ENCODE measurements at regions not wholly inside any gene's neighbourhood (a gene's known extent, or its start where the extent isn't known, plus 50 kb on each side); places are given as distances from the start of the nearest gene placed in this dataset.

GRCh38 chr5:4537489-4537888, 602.6 kb upstream of the ADAMTS16 start:
- CTCF ChIA-PET = no interaction called here

GRCh38 chr5:4540375-4541173, 599.6 kb upstream of the ADAMTS16 start:
- Mint-ChIP-seq H3K36me3 (ENCODE audit: low read depth) (no peaks in the 10 kb centered on the region), H3K27ac (no peak overlapping the region), H3K4me1 (no peaks in the 10 kb centered on the region), H3K27me3 (no peaks in the 10 kb centered on the region), H3K4me3 (no peak overlapping the region), H3K9me3 (peaks cover 25% of the 10 kb centered on the region)
- no peak for DNase-seq
- ChIA-PET CTCF (no interaction called here), POLR2A (no interaction called here)

More at GRCh38 chr5:4537489-4537888, 602.6 kb upstream of the ADAMTS16 start:
- H3K27ac Mint-ChIP-seq = no peak overlapping the region
- H3K9me3 Mint-ChIP-seq = peaks cover 26% of the 10 kb centered on the region
- no peak overlapping the region for H3K4me3 Mint-ChIP-seq
- POLR2A ChIA-PET = no interaction called here
- H3K36me3 Mint-ChIP-seq (ENCODE audit: low read depth) = no peaks in the 10 kb centered on the region
- DNase-seq = no peak
- H3K27me3 Mint-ChIP-seq = no peaks in the 10 kb centered on the region
- no peaks in the 10 kb centered on the region for H3K4me1 Mint-ChIP-seq

- no peaks in the 10 kb centered on the region for H3K4me1 Mint-ChIP-seq
- no peaks in the 10 kb centered on the region for H3K27me3 Mint-ChIP-seq
- ChIA-PET CTCF (no interaction called here), POLR2A (no interaction called here)
- H3K27ac Mint-ChIP-seq = no peak overlapping the region
- no peak for DNase-seq
- H3K9me3 Mint-ChIP-seq = peaks cover 20% of the 10 kb centered on the region
- H3K36me3 Mint-ChIP-seq (ENCODE audit: low read depth) = no peaks in the 10 kb centered on the region
- no peak overlapping the region for H3K4me3 Mint-ChIP-seq
These were observed 598.8 kb upstream of the ADAMTS16 start for GRCh38 chr5:4541334-4541733.

- CTCF ChIA-PET = no interaction called here
- no peaks in the 10 kb centered on the region for H3K36me3 Mint-ChIP-seq (ENCODE audit: low read depth)
These were observed 597.9 kb upstream of the ADAMTS16 start for GRCh38 chr5:4542145-4542778.

GRCh38 chr5:4544049-4544670, 596.0 kb upstream of the ADAMTS16 start:
- H3K9me3 Mint-ChIP-seq = peaks cover 15% of the 10 kb centered on the region
- no peak overlapping the region for H3K27ac Mint-ChIP-seq
- no peaks in the 10 kb centered on the region for H3K4me1 Mint-ChIP-seq
- DNase-seq = no peak
- H3K27me3 Mint-ChIP-seq = no peaks in the 10 kb centered on the region
- H3K36me3 Mint-ChIP-seq (ENCODE audit: low read depth) = no peaks in the 10 kb centered on the region
- POLR2A ChIA-PET = no interaction called here
- H3K4me3 Mint-ChIP-seq = no peak overlapping the region
- CTCF ChIA-PET = no interaction called here

More at GRCh38 chr5:4542145-4542778, 597.9 kb upstream of the ADAMTS16 start:
- H3K9me3 Mint-ChIP-seq = peaks cover 19% of the 10 kb centered on the region
- no peaks in the 10 kb centered on the region for H3K4me1 Mint-ChIP-seq
- no peaks in the 10 kb centered on the region for H3K27me3 Mint-ChIP-seq
- no peak for DNase-seq
- no peak overlapping the region for H3K4me3 Mint-ChIP-seq
- POLR2A ChIA-PET = no interaction called here
- H3K27ac Mint-ChIP-seq = no peak overlapping the region

GRCh38 chr5:4547547-4547946, 592.6 kb upstream of the ADAMTS16 start:
- POLR2A ChIA-PET = no interaction called here
- CTCF ChIA-PET = no interaction called here
- Mint-ChIP-seq H3K27me3 (no peaks in the 10 kb centered on the region), H3K4me3 (no peak overlapping the region), H3K36me3 (ENCODE audit: low read depth) (no peaks in the 10 kb centered on the region), H3K27ac (no peak overlapping the region), H3K4me1 (no peaks in the 10 kb centered on the region), H3K9me3 (peaks cover 14% of the 10 kb centered on the region)
- no peak for DNase-seq

- no peaks in the 10 kb centered on the region for H3K4me1 Mint-ChIP-seq
- H3K36me3 Mint-ChIP-seq (ENCODE audit: low read depth) = no peaks in the 10 kb centered on the region
- no peaks in the 10 kb centered on the region for H3K27me3 Mint-ChIP-seq
- ChIA-PET POLR2A (no interaction called here), CTCF (no interaction called here)
- H3K9me3 Mint-ChIP-seq = peaks cover 12% of the 10 kb centered on the region
- H3K27ac Mint-ChIP-seq = no peak overlapping the region
- DNase-seq = no peak
- no peak overlapping the region for H3K4me3 Mint-ChIP-seq
These were observed 591.8 kb upstream of the ADAMTS16 start for GRCh38 chr5:4548341-4548740.

GRCh38 chr5:4549351-4549750, 590.8 kb upstream of the ADAMTS16 start:
- DNase-seq = no peak
- CTCF ChIA-PET = no interaction called here
- H3K4me1 Mint-ChIP-seq = no peaks in the 10 kb centered on the region
- peaks cover 10% of the 10 kb centered on the region for H3K9me3 Mint-ChIP-seq
- H3K27me3 Mint-ChIP-seq = no peaks in the 10 kb centered on the region
- POLR2A ChIA-PET = no interaction called here
- no peak overlapping the region for H3K27ac Mint-ChIP-seq
- no peaks in the 10 kb centered on the region for H3K36me3 Mint-ChIP-seq (ENCODE audit: low read depth)
- H3K4me3 Mint-ChIP-seq = no peak overlapping the region

GRCh38 chr5:4551034-4551433, 589.1 kb upstream of the ADAMTS16 start:
- no peaks in the 10 kb centered on the region for H3K4me1 Mint-ChIP-seq
- ChIA-PET CTCF (no interaction called here), POLR2A (no interaction called here)
- H3K4me3 Mint-ChIP-seq = no peak overlapping the region
- DNase-seq = no peak
- no peaks in the 10 kb centered on the region for H3K27me3 Mint-ChIP-seq
- H3K27ac Mint-ChIP-seq = no peak overlapping the region
- H3K36me3 Mint-ChIP-seq (ENCODE audit: low read depth) = no peaks in the 10 kb centered on the region
- H3K9me3 Mint-ChIP-seq = peaks cover 13% of the 10 kb centered on the region

GRCh38 chr5:4553130-4553529, 587.0 kb upstream of the ADAMTS16 start:
- Mint-ChIP-seq H3K4me3 (no peak overlapping the region), H3K4me1 (no peaks in the 10 kb centered on the region), H3K9me3 (peaks cover 19% of the 10 kb centered on the region), H3K27me3 (no peaks in the 10 kb centered on the region), H3K36me3 (ENCODE audit: low read depth) (no peaks in the 10 kb centered on the region), H3K27ac (no peak overlapping the region)
- CTCF ChIA-PET = no interaction called here
- no peak for DNase-seq
- POLR2A ChIA-PET = no interaction called here

GRCh38 chr5:4553978-4554377, 586.2 kb upstream of the ADAMTS16 start:
- H3K4me1 Mint-ChIP-seq = no peaks in the 10 kb centered on the region
- POLR2A ChIA-PET = no interaction called here
- H3K27me3 Mint-ChIP-seq = no peaks in the 10 kb centered on the region
- H3K36me3 Mint-ChIP-seq (ENCODE audit: low read depth) = no peaks in the 10 kb centered on the region
- DNase-seq = no peak
- no peak overlapping the region for H3K27ac Mint-ChIP-seq
- CTCF ChIA-PET = no interaction called here
- H3K4me3 Mint-ChIP-seq = no peak overlapping the region
- H3K9me3 Mint-ChIP-seq = peaks cover 15% of the 10 kb centered on the region

GRCh38 chr5:4555725-4556285, 584.3 kb upstream of the ADAMTS16 start:
- no peaks in the 10 kb centered on the region for H3K36me3 Mint-ChIP-seq (ENCODE audit: low read depth)
- DNase-seq = no peak
- no peak overlapping the region for H3K27ac Mint-ChIP-seq
- CTCF ChIA-PET = no interaction called here
- peaks cover 13% of the 10 kb centered on the region for H3K9me3 Mint-ChIP-seq
- H3K4me1 Mint-ChIP-seq = no peaks in the 10 kb centered on the region
- POLR2A ChIA-PET = no interaction called here
- no peaks in the 10 kb centered on the region for H3K27me3 Mint-ChIP-seq
- H3K4me3 Mint-ChIP-seq = no peak overlapping the region

GRCh38 chr5:4561403-4561802, 578.7 kb upstream of the ADAMTS16 start:
- Mint-ChIP-seq H3K27ac (no peak overlapping the region), H3K4me3 (no peak overlapping the region), H3K4me1 (no peaks in the 10 kb centered on the region), H3K36me3 (ENCODE audit: low read depth) (no peaks in the 10 kb centered on the region), H3K27me3 (no peaks in the 10 kb centered on the region), H3K9me3 (peaks cover 11% of the 10 kb centered on the region)
- ChIA-PET CTCF (no interaction called here), POLR2A (no interaction called here)
- DNase-seq = no peak

- POLR2A ChIA-PET = no interaction called here
- H3K27me3 Mint-ChIP-seq = no peaks in the 10 kb centered on the region
- H3K9me3 Mint-ChIP-seq = peaks cover 5% of the 10 kb centered on the region
- CTCF ChIA-PET = no interaction called here
- no peaks in the 10 kb centered on the region for H3K36me3 Mint-ChIP-seq (ENCODE audit: low read depth)
- no peaks in the 10 kb centered on the region for H3K4me1 Mint-ChIP-seq
- H3K4me3 Mint-ChIP-seq = no peak overlapping the region
- H3K27ac Mint-ChIP-seq = no peak overlapping the region
- DNase-seq = no peak
These were observed 576.7 kb upstream of the ADAMTS16 start for GRCh38 chr5:4563400-4563799.

Measured in activated CD4-positive, alpha-beta memory T cell treated with anti-CD3 and anti-CD28 coated beads, Interleukin-2, amount 10 ng/mL, durations not matched to agents 7 days and 5 days (primary cell).